ENCODE measurements at regions not wholly inside any gene's neighbourhood (a gene's known extent, or its start where the extent isn't known, plus 50 kb on each side); places are given as distances from the start of the nearest gene placed in this dataset.

DNA sequence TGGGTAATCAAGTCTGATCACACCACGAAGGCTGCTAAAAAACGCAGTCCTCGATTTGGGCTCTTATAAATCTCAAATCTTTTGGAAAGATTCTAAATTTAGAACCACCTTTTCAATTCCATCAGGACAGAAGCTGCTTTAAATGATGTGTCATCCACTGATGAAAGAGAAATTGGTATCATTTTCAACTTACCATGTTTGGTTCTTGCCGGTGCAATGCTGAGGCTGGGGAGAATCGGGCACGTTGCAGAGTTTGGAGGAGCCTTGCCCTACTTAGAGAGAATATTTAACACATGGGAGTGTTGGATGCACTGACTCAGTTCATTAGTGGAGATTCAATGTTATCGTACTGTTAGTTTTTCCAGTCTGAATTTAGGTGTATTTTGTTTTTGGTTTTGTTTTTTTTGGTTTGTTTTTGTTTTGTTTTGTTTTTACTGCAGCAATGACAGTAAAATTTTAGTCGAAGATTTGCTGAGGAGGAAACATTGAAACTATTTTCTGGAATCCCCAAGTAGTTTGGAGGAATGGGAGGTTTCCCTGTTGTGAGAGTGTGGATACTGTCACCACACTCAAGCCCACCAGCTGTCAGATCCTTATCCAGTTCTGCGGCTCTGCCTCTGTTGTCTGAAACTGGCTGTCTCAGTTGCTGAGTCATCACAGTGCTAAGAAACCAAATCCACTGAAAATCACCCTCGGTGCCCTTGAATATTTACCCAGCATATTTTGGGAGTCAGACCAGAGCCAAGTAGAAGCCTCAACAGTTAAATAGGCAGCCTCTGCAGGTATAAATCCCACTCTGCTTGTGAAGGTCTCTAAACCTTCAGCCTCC is 497.0 kb downstream of the BTBD3 start:
- TF ChIP-seq, protein P1, sequence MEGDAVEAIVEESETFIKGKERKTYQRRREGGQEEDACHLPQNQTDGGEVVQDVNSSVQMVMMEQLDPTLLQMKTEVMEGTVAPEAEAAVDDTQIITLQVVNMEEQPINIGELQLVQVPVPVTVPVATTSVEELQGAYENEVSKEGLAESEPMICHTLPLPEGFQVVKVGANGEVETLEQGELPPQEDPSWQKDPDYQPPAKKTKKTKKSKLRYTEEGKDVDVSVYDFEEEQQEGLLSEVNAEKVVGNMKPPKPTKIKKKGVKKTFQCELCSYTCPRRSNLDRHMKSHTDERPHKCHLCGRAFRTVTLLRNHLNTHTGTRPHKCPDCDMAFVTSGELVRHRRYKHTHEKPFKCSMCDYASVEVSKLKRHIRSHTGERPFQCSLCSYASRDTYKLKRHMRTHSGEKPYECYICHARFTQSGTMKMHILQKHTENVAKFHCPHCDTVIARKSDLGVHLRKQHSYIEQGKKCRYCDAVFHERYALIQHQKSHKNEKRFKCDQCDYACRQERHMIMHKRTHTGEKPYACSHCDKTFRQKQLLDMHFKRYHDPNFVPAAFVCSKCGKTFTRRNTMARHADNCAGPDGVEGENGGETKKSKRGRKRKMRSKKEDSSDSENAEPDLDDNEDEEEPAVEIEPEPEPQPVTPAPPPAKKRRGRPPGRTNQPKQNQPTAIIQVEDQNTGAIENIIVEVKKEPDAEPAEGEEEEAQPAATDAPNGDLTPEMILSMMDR (IDR thresholded peaks at IDR 0.05; ENCODE audit: insufficient read depth, low read length, poor library complexity, severe bottlenecking), result no peak
- TF ChIP-seq EZH2phosphoT487 (conservative IDR thresholded peaks at IDR 0.05; ENCODE audit: low read length), result no peak
